Breast epithelium (tissue), 3 donors: ENCODE measurements at regions not wholly inside any gene's neighbourhood (a gene's known extent, or its start where the extent isn't known, plus 50 kb on each side); places are given as distances from the start of the nearest gene placed in this dataset.

Experiments used
- CTCF ChIP-seq, 3 donors: fragments of 450-650 bp; IDR thresholded peaks; one replicate each; pipeline ENCODE4 v1.5.1; 2016 to 2017; ENCODE audit warnings: antibody characterized with exemption in 3 of 3, mild to moderate bottlenecking in 3 of 3, moderate library complexity in 3 of 3
- POLR2A ChIP-seq: fragments of 450-650 bp; IDR thresholded peaks from one replicate; pipeline ENCODE4 v1.6.1; 2016; ENCODE audit warnings: antibody characterized with exemption, mild to moderate bottlenecking, moderate library complexity
- POLR2AphosphoS5 ChIP-seq, 3 donors: sonication (generic); formaldehyde crosslinking; IDR thresholded peaks; one replicate each; pipeline ENCODE4 v1.6.1; 2017; ENCODE audit warnings: antibody characterized with exemption in 3 of 3

- TF ChIP-seq POLR2AphosphoS5 (IDR thresholded peaks at IDR 0.05), result no peak
- TF ChIP-seq CTCF (IDR thresholded peaks at IDR 0.05), result no peak
- no peak for TF ChIP-seq POLR2A
Measured at GRCh38 chr4:83947830-83948193, 411.9 kb downstream of the GPAT3 start.
